Ammon's horn (tissue), 1 donor: ENCODE measurements at regions not wholly inside any gene's neighbourhood (a gene's known extent, or its start where the extent isn't known, plus 50 kb on each side); places are given as distances from the start of the nearest gene placed in this dataset.
"Not testable (repeated sequence)": the region's sequence is repeated elsewhere in the genome, so short reads cannot be mapped to it uniquely, and the experiment has no call there.

Experiments
- DNase-seq: peaks from one replicate; pipeline ENCODE4 v3.0.0-alpha.2; 2016; ENCODE audit warnings: low spot score

DNA sequence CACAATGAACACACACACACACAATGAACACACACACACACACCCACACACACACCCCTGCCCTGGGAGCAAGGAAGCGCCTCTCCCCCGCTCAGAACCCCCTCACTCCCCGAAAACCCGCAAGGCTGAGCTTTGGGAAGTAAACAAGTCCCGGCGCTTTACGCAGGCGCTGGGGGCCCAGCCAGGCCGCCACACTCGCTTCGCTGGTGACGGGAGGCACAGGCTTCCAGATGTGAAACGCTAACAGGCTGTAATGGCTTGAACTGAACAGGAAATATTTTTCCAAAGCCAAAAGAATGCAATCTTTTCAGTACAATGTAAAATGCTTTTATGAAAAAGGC lies 122.7 kb upstream of the IGF1R start:
- DNase-seq: no peak

DNA sequence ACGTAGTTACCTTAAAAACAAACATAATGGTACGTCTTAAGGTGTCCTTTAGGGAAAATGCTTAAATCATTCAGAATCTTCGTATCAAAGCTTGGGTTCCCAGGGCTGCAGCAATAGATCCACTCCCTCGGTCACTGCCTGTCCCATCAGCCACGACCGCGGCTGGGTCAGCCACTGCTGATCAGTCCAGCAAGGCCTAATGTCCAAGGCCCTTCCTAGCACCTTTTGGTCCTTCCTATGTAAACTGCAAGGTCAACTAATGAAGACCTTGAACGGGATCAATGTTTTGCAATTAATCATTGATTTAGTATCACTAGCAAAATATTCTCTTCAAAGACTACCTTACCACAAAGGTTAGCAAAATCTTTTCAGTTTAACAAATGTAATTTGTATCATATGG lies 122.2 kb upstream of the IGF1R start:
- no peak for DNase-seq

DNA sequence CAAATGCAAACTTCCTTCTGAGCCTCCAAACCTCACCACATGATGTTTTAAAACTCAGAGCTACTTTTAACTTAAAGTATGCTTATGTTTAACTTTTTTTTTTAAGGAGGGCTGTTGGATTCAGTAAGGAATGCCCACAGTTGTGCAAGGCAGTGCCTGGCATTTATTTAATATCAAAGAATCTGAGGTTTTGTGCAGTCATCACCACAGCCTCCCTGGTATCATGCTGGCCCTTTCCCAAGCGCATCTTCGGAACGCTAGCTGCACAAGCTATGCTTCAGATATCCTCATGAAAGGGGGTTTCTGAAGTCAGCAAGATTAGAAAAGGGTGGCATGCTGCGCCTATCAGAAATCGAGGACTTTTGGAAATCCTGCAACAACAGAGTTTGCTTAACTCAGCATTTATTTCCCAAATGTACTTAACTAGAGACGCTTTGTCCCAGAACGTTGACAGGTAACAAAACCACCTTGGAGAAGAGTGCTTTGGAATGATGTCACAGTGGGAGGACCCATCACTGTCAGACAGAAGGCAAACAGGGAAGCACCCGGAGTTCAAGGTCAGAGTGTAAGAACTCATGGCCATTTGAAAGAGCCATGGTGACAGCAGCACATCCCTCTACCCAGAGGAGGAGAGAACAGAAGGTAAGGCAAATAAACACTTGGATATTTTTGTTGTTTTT lies 120.2 kb upstream of the IGF1R start:
- DNase-seq: no peak

- DNase-seq: no peak
Observed at GRCh38 chr15:98529205-98530145, 118.9 kb upstream of the IGF1R start.

DNA sequence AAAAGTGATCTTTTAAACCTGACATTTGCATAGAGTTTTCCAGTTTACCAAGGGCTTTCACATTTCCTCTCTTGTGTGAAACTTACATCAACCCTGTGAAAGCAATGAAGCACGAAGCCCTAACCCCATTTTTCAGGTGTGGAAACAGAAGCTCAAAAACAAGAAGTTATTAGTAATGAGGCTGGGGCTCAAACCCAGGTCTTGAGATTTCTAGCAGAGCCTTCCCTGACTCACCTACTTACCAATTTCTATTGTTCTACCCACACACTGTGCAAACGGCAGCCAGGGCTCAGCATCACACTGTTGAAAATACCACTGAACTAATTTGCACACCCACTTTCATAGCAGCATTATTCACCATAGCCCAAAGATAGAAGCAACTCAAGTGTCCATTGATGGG lies 117.8 kb upstream of the IGF1R start:
- DNase-seq: no peak

- DNase-seq: no peak
Observed at GRCh38 chr15:98532063-98532462, 116.3 kb upstream of the IGF1R start.

- no peak for DNase-seq
Observed at GRCh38 chr15:98536976-98537375, 111.4 kb upstream of the IGF1R start.

DNA sequence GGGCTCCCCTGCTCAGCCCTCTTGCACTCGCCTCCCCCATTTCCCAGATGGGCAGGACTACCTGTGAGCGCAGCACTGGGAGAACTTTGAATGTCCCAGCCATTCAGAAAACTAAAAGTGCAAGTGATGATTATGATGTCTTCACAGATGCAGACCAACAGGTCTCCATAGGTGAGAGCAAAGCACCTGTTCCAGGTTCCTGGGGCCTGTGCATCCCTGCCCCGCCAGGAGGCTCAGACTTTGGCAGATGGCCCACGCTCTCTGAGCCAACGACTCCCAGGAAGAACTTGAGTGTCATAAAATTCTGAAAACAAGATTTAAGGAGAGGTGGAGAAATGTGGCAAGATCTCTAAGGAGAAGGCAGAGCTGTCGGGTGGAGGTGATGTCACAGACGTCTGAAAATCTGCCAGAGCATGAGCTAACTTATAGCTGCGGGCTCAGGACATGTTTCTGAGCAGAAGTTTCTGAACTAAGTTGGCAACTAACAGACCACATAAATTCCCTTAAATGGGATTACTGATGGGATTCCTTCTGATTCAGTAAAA lies 110.8 kb upstream of the IGF1R start:
- no peak for DNase-seq

GRCh38 chr15:98541519-98541918 lies 106.8 kb upstream of the IGF1R start:
- DNase-seq: no peak

DNA sequence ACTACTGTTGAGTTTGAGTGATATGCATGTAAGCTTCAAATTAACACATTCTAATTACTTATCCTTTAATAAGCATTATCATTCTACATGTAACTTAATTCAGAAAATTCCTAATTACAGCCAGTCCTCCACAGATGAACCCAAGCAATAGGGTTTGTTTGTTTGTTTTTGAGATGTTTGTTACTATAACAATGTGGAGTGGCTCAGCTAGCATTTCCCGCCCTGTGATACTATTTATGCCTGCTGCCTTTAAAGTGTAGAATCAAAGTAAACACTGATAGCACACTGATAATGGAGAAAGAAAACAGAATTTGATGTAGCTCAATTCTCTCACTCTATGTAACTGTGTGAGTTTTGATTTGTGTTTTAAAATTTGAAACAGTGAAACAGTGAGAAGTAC lies 105.1 kb upstream of the IGF1R start:
- no peak for DNase-seq

DNA sequence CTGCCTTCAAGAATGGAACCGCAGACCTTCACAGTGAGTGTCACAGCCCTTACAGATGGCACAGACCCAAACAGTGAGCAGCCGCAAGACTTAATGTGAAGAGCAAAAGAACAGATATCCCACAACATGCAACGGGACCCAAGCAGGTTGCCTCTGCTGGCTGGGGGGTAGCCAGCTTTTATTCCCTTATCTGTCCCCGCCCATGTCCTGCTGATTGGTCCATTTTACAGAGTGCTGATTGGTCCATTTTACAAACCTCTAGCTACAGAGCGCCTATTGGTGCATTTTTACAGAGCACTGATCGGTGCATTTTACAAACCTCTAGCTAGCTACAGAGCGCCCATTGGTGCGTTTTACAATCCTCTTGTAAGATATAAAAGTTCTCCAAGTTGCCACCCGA lies 102.0 kb upstream of the IGF1R start:
- no peak for DNase-seq

- DNase-seq: no peak
Observed at GRCh38 chr15:98547275-98547674, 101.1 kb upstream of the IGF1R start.

- DNase-seq: peak; percentile 24
Observed at GRCh38 chr15:98547741-98548138, 100.6 kb upstream of the IGF1R start.

GRCh38 chr15:98548139-98548971 lies 100.0 kb upstream of the IGF1R start:
- peak; percentile 69 for DNase-seq

DNA sequence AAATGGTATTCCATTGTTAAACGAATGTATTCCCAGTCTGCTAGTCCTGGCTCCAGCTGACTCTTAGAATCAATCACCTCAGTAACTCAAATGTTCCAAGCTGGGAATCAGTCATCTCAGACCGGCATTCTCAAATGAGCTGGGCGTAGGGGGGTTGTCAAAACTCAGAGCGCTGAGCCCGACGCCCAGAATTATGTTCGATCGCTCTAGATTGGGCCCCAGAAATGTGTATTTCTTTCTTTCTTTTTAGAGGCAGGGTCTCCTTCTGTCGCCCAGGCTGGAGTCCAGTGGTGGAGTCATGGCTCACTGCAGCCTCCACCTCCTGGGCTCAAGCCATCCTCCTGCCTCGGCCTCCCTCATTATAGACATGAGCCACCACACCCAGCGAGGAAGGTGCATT lies 99.3 kb upstream of the IGF1R start:
- no peak for DNase-seq

DNA sequence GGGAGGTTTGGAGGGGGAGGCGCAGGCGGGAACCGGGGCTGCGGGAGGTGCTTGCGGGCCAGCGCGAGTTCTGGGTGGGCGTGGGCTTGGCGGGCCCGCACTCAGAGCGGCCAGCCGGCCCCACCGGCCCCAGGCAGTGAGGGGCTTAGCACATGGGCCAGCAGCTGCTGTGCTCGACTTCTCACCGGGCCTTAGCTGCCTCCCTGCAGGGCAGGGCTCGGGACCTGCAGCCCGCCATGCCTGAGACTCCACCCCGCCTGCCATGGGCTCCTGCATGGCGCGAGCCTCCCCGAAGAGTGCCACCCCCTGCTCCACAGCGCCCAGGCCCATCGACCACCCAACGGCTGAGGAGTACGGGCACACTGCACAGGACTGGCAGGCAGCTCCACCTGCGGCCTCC lies 98.6 kb upstream of the IGF1R start:
- DNase-seq: no peak

- not testable (repeated sequence) for DNase-seq
Observed at GRCh38 chr15:98550363-98550762, 98.0 kb upstream of the IGF1R start.

DNA sequence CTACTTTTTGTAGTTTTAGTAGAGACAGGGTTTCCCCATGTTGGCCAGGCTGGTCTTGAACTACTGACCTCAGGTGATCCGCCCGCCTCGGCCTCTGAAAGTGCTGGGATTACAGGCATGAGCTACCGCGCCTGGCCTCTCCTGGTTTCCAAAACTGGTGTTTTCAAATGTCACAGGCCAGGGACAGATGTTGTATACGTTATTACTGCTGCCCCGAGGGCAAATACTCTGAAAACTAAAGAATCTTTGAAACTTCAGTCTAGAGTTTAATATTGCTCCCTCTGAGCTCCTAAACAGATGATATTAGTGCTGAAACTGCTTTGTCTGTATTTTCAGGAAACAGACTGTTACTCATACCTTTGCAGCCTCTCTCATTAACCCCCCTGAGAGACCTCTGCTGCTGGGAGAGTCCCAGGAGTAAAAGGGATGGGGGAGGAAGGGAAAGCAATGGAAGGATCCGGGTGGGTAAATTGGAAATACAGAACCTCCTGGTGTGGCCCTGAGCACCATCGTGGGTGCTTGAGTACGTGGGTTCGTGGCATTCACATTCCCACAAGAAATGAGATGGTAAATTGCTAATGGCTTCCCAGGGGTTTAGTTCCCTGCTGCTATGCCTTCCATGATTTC lies 96.3 kb upstream of the IGF1R start:
- DNase-seq: no peak

DNA sequence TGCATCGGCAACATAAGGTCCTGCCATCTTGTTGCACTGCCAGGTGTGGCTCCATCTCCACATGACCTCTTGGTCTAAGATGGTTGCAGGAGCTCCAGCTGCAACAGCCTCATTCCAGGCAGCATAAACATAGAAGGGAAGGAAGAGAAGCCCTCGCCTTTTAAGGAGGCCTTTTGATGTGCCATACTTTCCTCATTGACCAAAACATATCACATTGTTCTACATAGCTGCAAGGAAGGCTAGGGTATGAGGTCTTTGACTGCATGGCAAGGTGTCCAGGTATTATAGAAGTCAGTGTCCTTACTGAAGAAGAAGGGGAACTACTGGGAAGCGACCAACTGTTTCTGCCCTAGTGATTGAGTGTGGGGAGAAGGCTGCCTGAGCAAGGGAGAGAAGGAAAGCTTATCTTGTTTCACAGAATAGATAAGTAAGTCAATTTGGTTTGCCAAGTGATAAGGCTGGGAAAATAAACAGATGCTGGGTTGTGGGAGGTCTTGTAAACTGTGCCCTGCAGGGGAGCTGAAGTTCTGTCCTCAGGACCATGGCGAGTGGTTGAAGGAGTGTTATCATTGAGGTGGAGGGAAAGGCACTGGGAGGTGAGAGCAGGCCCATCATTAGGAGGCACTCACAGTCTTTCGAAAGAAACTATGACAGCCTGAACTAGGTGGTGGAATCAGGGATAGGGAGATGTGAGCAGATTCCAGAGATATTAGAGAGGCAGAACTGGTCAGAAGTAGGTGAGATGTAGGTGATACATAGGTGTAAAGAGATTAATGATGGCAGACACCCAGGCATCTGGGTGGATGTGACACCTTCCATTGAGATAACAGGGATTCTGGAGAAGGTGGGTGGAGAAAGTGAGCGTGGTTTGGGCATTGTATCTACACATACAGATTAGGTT lies 93.8 kb upstream of the IGF1R start:
- DNase-seq: no peak

GRCh38 chr15:98555173-98555515 lies 93.2 kb upstream of the IGF1R start:
- DNase-seq: no peak

DNA sequence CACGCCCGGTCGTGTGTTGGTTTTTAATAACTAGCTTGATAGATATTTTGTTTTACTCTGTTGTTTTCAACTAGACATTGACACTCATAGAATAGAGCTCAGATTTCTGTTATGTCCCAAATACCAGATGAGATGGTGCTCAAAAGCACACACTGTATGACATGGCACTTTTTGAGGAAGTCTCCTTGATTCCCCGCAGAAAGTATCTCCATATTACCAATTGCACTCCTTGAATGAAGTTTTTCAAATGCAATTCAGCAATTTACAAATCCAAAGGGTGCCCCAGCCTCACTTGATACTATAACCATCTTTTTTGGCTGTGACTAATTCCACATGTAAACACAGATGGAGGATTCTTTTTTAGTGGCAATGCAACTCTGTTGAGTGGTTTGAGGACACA lies 92.0 kb upstream of the IGF1R start:
- DNase-seq: no peak
